Pons (tissue), 1 donor: ENCODE measurements at regions not wholly inside any gene's neighbourhood (a gene's known extent, or its start where the extent isn't known, plus 50 kb on each side); places are given as distances from the start of the nearest gene placed in this dataset.
"Not testable (repeated sequence)": the region's sequence is repeated elsewhere in the genome, so short reads cannot be mapped to it uniquely, and the experiment has no call there.

Experiments used
- DNase-seq: peaks from one replicate; pipeline ENCODE4 v3.0.0-alpha.2; 2016; ENCODE audit warnings: low spot score

- no peak for DNase-seq
Measured at GRCh38 chr5:51034222-51034901, 348.9 kb upstream of the ISL1 start.

- DNase-seq: no peak
Measured at GRCh38 chr5:51039424-51040329, 343.6 kb upstream of the ISL1 start.

- no peak for DNase-seq
Measured at GRCh38 chr5:51043745-51044144, 339.5 kb upstream of the ISL1 start.

DNA sequence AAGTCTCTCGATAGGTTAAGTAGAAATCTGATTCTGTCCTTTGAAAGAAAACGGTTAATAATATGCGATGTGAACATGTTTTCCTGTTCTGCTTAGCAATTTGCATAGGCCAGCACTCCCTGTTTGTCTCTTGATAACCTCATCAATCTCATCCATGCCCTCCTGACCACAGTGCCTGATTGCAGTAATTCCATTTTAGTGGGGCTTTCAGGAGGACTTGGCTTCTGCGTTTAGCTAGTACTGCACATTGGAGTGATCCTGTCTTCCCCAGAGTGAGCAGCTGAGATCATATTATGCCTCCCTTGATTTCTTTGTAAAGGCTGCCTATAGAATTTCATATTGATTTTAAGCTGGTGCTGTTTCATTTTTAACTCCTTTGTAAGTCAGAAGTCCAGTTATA, 335.9 kb upstream of the ISL1 start:
- no peak for DNase-seq

GRCh38 chr5:51053361-51053760, 329.9 kb upstream of the ISL1 start:
- DNase-seq: no peak

DNA sequence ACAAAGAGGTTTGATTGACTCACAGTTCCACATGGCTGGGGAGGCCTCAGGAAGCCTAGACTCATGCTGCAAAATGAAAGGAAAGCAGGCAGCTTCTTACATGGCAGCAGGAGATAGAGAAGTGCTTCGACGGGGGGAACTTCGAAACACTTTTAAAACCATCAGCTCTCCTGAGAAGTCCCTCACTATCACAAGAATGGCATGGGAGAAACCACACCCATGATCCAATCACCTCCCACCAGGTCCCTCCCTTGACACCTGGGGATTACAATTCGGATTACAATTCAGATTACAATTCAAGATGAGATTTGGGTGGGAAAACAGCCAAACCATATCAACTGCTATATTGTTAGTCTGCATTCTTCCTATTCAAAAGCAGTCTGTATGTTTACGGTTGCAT, 322.3 kb upstream of the ISL1 start:
- DNase-seq: no peak

- DNase-seq: no peak
Measured at GRCh38 chr5:51072937-51073336, 310.3 kb upstream of the ISL1 start.

DNA sequence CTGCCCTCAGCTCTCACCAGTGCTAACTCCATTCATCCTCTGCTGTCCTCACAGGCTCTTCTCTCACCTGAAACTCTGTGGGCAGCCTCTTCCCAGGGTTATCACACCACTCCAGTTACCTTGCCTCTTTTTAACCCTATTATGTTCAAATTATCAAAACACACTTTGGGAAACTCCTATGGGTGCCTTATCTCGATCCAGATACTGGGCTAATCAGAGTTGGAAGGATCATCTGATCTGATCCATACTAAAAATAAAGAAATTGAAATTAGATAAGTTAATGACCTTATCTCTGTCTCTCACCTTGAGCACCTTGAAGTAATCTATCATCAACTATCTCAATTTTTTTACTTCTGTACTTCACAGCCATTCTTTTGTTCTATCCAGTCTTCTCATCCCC, 300.5 kb upstream of the ISL1 start:
- no peak for DNase-seq

GRCh38 chr5:51091816-51092215, 291.4 kb upstream of the ISL1 start:
- no peak for DNase-seq

GRCh38 chr5:51095486-51095885, 287.8 kb upstream of the ISL1 start:
- DNase-seq: no peak

DNA sequence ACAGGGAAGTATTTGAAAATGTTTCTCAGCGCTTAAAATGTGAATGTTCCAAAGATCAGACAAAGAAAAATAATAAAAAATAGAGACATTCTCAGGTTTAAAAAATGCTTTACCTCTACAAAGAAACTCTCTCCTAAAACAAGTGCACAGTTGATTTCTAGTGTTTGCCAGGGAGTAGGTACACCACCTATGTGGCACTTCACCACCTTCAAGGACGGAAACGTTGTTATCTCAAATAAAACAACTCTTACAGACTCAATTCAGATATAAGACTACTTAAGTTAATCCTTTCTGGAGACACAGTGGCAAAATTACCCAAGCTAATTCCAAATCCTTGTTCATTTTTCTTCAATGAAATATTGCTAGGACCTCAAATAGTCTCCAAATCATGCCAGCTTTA, 286.4 kb upstream of the ISL1 start:
- DNase-seq: no peak

- DNase-seq: no peak
Measured at GRCh38 chr5:51099173-51099853, 283.9 kb upstream of the ISL1 start.

DNA sequence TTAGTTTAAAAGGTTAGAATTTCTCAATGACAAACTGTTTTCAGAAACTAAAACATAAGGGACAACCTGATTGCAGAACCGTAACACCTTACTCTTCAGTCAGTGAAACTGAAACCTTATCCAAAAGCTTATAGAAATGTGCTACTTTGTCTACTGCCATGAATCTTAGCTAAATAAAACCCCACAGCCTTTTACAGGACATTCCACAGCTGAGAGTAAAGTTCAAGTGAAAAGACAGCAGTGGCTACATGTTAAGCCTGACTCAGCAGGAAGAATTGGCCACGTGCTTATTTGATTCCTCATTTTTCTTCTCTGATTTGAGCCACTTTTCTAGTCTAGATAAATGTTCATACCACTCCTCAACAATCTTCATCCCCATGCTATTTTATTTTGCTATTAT, 278.7 kb upstream of the ISL1 start:
- no peak for DNase-seq

GRCh38 chr5:51109786-51110410, 273.4 kb upstream of the ISL1 start:
- peak; percentile 1 for DNase-seq

DNA sequence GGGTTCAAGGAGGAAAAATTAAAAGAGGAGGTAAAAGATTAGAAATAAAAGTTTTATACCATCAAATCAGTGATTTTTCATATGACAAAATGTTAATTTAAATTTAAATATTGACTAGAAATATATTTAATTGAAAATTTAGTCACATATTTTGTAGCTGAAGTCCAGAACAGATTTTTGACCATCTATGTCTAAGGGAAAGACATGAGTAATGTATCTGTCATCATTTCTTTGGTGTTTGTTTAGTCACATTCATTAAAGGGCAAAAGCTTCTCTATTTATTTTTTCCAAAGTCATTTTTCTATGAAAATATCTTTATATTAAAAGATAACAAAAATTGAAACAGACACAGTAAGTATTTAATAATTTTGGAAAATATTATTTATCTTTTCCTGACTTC, 252.0 kb upstream of the ISL1 start:
- no peak for DNase-seq

GRCh38 chr5:51138164-51138563, 245.1 kb upstream of the ISL1 start:
- no peak for DNase-seq

GRCh38 chr5:51148437-51148836, 234.8 kb upstream of the ISL1 start:
- DNase-seq: no peak

GRCh38 chr5:51156222-51156621, 227.0 kb upstream of the ISL1 start:
- DNase-seq: no peak

DNA sequence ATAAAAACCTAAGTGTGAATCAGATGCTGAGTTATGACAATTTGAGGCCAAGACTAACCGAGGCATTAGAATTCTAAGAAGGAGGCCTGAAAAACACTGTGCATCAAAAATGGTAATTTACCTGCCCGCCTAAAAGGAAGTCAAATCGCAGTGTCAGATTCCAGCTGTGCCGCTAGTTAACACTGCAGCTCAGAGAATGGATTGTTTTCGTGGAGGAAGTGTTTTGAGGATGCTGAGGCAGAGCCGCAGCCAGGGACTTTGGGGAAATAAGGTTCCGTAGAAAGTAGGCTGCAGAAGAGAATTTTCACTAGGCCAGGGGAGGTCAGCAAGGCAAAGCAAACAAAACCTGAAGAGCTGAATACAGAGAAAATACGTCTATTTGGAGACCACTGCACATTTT, 226.4 kb upstream of the ISL1 start:
- DNase-seq: no peak

GRCh38 chr5:51159164-51159563, 224.1 kb upstream of the ISL1 start:
- no peak for DNase-seq

DNA sequence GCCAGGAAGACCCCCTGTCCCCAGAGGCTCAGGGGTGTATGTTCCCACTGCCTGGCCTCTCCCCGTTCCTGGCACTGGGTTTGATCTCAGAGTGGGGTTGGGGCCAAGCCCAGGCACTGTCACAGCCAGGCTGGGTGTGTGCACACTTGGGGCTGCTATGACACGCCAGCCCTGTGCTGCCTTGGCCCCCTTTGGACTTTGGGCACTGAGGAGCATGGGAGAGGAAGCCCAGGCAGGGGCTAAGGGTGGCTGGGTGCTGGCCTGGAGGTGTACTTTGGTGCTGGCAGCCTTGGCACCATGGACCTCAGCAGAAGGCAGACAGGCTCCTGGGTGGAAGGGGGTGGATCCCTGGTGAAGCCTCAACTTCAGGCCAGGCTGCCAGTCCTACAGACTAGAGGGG, 223.6 kb upstream of the ISL1 start:
- no peak for DNase-seq

DNA sequence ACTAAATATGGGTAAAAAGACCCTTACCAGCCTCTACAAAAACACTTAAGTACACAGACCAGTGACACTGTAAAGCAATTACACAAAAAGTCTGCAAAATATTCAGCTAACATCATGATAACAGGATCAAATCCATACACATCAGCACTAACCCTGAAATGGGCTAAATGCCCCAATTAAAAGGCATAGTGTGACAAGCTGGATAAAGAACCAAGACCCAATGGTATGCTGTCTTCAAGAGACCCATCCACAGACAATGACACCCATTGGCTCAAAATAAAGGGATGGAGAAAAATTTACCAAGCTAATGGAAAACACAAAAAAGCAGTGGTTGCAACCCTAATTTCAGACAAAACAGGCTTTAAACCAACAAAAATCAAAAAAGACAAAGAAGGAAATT, 221.0 kb upstream of the ISL1 start:
- no peak for DNase-seq

DNA sequence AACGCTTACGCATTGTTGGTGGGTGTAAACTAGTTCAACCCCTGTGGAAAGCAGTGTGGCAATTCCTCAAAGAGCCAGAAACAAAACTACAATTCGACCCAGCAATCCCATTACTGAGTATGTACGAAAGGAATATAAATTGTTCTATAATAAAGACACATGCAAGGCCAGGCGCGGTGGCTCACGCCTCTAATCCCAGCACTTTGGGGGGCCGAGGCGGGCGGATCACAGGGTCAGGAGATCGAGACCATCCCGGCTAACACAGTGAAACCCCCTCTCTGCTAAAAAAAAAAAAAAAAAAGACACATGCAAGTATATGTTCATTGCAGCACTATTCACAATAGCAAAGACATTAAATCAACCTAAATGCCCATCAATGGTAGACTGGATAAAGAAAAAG, 217.6 kb upstream of the ISL1 start:
- DNase-seq: not testable (repeated sequence)
